ENCODE measurements at regions not wholly inside any gene's neighbourhood (a gene's known extent, or its start where the extent isn't known, plus 50 kb on each side); places are given as distances from the start of the nearest gene placed in this dataset.
"Not testable (repeated sequence)": the region's sequence is repeated elsewhere in the genome, so short reads cannot be mapped to it uniquely, and the experiment has no call there.

DNA sequence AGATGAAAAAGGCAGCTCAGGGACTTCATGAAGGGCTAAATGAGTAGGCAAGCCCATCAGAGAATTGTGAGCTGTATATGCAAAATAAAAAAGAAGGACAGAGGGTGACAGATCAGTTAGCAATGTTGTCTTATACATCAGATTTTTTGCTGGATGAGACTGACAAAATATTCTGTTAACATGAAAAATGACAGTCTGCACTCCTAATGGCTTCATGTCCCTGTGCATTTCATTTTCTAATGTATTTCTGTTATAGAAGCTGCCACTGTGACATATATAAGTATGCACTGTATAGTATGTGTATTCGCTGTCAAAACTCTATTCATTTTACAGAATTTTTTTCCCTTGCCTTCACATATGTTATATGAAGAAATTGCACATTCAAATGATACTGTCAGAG lies 559.5 kb downstream of the DMRTA1 start:
- DNase-seq, result no peak

DNA sequence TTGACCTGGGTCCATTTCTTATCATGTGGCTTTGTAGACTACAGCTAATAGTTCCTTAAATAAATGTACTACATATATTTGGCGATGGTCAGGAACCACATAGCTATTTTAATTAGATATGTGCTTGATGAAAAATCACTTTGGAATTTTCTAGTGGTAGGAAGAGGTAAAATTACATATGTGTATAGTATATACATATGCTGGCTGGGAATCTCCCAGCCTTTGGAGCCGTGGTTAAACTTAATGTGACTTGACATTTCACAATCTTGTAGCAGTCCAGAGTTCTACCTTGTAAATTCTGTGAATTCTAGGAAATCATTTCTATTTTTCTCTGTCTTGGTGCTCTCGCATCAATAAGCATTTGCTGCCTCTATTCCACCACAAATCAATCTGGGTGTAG lies 565.0 kb downstream of the DMRTA1 start:
- no peak for DNase-seq

DNA sequence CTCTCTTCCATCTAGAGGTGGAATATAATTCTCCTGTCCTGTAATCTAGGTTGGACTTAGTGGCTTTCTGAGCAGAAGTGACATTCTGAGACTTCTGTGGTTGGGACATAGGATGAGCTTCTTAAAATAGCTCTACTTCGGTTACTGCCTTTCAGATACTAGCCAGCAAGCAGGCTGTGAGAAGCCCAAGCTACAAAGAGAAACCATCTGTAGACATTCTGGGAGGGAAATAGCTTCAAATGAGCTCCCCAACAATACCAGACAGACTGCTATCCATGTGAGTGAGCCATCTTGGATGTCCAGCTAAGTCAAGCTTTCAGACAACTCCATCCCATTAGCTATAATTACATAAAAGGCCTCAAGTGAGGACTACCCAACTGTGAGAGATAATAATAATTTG lies 568.9 kb downstream of the DMRTA1 start:
- no peak for DNase-seq

DNA sequence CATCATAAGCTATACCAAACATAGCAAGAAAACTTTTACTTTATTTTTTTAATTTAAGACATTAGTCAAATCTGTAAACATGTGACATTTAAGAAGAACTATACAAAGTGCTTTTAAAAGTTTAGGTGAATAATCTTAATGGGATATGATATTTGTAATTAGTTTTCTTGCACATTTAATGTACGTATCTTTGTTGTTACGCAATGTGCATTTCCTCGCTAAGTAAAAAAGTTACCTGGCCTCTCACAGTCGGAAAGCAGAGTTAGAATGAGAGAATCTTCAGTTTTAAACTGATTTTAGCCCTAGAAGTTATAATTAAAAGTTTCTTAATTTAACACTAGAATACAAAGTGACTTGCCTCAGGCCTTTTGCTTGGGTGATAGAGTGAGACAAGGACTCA lies 589.8 kb downstream of the DMRTA1 start:
- DNase-seq, result no peak

DNA sequence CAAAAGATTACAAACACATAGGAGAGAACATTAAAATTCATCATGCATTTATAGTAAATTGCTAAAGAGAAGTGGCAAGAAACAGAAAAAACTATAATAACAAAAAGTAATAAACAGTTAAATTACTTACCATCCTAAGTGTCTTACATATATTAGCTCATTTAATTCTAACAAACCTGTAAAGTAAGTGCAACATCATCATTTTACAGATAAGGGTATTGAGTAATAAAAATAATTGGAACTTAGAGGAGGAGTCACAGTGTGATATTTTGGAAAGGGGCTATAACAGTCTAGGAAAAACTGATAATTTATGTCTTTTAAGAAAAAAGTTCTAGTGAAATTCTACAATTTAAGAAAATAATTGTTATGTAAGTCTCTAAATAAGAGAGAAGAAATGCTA lies 592.8 kb downstream of the DMRTA1 start:
- no peak for DNase-seq

DNA sequence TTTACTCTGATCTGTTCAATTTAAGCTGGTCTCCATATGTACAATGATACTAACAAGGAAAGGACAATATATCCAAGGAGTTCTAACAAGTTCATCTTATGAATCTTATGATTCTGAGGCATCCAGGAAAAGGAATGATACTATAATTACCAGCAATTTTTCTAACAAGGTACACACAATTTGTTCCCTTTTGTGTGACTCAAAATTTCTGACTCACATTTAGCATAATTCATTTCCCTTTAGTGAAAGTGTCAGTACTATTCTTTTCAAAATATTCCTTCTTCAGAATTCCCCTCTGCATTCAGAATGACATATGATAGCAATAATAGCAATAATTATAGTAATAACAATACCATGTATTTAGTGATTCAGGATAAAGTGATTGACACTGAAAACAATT lies 594.8 kb downstream of the DMRTA1 start:
- DNase-seq, result no peak

DNA sequence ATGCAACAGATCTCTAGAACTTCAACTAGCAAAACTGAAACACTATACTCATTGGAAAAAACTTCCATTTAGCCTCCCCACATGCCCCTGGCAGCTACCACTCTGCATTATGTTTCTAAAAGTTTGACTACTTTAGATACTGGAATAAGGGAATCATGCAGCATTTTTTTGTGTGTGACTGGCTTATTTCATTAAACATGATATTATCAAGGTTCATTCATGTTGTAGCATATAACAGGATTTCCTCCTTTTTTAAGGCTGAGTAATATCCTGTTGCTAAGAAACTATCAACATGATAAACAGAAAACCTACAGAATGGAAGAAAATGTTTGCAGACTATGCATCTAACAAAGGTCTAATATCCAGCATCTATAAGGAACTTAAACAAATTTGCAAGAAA lies 597.9 kb downstream of the DMRTA1 start:
- DNase-seq, result no peak

DNA sequence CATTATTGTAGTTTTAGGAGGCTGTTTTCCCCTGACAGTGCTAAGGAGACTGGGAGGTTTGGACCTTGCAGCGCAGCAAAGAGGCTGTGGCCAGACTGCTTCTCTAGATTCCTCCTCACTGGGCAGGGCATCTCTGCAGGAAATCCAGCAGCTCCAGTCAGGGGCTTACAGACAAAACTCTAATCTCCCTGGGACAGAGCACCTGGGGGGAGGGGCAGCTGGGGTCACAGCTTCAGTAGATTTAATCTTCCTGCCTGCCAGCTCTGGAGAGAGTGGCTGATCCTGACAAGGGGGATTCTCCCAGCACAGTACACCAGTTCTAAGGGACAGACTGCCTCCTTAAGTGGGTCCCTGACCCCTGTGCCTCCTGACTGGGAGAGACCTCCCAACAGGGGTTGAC lies 599.4 kb downstream of the DMRTA1 start:
- not testable (repeated sequence) for DNase-seq

DNA sequence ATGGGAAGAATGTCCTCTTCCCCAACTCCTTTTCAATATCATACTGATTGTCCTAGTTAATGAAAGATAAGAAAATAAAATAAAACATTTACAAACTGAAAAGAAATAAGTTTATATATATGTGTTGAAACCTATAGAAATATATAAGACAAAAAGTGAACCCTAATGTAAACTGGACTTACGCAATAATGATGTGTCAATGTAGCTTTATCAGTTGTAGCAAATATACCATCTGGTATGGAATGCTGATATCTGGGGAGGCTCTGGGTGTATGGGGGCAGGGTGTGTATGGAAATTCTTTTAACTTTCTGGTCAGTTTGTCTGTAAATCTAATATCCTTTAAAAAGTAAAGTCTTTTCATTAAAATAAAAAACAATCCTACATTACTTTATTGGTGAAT lies 603.9 kb downstream of the DMRTA1 start:
- DNase-seq, result no peak

DNA sequence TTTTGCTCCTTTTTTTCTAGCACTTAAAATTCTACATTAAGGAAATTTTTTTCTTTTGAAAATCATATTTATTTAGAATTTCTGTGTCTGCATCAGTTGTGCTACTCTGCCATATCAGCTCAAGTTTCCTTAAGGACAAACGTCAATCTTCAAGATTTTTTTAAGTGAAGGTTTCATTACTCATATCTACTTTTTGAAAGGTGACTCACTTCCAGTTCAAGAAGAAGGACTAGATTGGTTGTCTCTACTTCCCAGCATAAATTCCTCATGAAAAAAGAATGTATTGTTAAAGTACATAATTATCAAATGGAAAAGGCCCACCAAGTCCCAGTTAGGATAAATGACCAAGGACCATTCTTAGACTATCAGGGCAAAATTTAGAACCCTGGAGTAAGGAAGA lies 626.5 kb downstream of the DMRTA1 start:
- DNase-seq, result no peak

DNA sequence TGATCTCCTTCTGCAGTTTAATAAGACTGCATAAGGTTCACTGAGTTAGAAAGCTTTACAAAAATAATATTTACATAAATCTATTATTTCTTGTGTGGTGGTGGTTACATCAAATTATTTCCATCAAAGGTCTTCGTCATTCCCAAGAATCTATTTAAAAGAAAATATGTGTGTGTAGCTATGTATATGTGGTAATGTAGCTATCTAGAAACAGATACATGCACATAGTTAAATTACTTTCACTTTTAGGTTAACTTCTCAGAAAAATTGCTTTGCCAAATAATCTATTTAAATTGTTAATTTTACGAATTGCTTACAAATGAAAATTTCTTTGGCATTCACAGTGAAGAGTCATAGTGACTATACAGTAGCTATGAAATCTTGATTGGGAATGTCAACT lies 633.2 kb downstream of the DMRTA1 start:
- DNase-seq, result no peak

DNA sequence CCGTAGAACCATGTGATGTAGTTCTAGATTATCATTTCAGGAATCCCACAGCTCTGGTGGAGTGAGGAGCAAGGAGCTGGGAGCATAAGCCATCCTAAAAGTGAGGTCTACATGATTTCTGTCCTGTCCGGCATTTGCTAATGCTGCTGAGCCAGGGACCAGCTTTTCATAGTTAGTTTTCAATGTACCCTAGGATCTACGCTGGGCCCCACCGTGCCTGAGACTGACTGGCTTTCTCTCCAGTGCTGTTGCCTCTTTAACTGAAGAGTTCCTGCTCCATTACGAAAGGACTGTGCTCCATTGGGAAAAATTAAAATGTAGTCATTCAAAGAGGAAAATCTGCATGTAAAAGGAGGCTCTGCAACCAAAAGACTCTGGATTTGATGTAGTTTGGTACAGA lies 634.8 kb downstream of the DMRTA1 start:
- no peak for DNase-seq

DNA sequence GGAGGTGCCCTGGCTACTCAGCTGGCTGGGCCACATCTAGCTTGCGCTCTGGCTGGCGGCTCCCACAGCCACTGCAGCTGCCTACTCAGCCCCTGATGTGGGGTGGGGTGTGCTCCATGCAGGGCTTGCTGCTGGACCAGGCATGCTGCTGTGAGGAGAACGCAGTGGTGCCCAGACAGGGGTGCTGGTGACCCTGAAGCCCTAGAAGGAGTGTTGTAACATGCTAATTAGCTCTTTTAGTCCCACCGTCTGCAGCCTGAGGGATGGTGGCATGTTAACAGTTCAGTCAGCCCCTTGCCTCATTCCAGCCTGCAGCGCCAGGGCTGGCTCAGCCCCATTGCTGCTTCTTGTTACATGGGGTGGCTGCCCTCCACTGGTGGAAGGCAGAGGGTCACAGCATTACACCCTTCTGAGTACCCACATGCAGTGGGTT lies 642.3 kb downstream of the DMRTA1 start:
- no peak for DNase-seq

DNA sequence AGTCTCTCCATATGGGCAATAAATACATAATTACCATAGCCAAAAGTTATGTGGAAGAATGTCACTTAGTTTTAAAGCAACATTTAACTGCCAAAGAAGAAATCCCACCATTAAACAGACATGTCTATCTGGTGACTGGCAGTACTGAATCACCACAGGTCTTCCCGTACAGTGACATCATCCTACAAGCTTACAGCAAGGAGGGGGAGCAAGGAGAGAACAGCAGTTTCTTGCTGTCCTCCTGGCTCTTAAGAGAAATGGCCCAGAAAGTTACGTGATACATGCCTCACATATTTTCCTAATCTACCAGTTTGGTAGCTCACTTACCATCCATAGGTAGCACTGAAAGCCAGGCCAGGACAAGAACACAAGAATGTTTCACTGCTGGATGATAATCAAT lies 671.0 kb downstream of the DMRTA1 start:
- DNase-seq, result no peak

DNA sequence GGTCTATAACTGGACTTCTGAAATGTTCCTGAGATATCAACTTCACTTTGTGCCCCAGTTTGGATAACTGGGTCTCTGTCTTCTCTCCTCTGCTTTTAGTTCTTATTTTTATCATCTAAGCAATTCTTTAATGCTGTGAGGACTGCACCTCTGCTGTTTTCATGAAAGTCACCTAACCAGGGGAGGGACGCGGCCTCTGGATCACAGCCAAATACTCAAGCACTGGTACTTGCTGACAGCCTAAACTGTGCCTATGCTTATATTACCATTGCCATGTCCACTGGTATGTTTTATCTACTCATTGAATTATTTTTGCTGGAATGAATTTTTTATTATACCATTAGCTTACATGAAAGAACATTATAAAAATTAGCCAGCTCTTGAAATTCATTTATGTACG lies 674.0 kb downstream of the DMRTA1 start:
- DNase-seq, result no peak

DNA sequence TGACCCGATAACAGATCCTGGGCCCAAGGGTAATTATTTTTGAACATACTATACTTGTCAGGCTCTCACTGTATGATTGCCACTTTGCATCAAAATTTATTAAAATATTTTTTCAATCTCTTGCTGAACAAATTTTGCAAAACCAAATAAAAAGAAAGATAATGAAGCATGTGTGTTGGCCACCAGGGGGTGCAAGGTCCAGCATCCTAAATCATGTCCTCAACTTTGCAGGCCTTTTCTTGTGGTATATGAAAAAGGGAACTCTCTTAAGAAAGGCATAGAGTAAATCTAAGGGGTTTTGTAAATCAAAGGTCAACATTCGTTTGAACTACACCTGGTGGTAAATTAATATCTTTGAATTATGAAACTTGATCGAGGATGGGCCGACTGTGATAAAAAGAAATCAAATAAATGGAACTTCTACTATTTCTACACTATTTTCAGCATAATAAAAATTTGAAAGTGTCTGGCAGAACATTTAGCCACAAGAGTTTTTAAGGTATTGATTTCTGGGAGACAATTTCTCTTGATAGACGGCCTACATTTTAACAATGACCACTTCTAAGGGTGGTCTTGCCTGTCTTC lies 676.5 kb downstream of the DMRTA1 start:
- DNase-seq, result no peak

DNA sequence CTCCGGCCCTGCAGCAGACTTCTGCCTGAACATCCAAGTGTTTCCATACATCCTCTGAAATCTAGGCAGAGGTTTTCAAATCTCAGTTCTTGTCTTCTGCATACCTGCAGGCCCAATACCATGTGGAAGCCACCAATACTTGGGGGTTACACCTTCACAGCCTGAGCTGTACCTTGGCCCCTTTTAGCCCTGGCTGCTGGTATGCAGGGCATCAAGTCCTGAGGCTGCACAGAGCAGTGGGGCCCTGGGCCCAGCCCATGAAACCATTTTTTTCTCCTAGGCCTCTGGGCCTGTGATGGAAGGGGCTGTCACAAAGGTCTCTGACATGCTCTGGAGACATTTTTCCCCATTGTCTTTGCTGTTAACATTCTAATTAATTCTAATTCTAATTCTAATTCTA lies 680.6 kb downstream of the ELAVL2 start:
- DNase-seq, result no peak

DNA sequence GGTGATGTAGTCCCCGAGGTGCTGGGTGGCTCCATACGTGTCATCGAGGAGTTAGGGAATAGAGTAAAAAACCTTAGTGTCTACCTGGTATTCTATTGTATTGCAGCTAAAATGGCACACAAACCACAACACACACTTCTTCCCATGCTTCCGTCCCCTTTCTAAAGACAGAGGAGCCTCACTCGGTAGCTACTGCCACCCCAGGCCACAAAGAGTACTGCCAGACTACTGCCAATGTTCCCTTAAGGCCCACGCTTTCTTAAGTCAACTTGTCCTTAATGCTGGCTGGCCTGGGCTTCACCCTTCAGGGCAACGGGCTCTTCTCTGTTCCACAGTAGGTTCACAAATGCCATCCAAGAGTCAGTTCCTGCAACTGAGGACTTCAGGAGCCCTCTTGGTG lies 673.0 kb downstream of the ELAVL2 start:
- no peak for DNase-seq

DNA sequence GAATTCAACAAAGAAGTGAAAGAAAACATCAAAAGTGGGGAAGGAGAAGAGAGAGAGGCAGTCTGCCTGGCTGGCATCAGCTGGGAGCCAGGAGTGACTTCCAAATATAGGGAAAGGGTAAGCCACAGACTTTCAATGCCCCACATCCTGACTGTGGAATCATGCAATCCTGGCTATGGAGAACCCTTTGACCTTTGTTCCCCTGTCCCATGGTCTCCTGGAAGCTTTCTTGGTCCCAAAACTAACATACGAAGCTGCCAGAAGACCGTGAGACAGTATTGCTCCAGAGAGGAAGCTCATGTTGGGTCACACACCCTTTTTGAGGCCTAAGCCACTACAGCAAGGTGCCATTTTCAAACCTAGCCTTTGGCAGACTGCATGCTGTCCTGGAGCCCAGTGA lies 665.5 kb downstream of the ELAVL2 start:
- DNase-seq, result no peak

DNA sequence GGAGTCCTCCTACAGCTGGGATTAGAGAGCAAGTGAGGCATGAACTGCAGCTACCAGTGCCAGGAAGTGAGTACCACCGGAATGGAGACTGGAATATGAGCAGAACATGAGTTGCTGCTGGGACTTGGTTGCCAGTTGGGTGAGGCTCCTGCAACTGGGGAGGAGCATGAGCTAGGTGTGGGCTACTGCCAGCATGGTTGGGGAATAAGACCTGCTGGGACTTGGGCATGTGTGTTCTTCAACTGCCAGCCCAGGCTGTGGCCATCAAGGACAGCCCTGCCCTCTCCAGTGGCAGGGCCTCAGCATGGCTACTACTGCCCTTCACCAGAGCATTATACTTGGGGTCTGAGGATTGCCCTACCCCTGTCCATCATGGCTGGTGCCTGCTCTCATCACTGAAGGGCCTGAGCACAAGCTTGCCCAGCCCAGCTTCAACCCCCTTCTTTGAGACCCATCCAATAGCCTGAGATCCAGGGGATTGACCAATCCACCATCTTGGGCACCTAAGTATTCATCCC lies 665.0 kb downstream of the ELAVL2 start:
- no peak for DNase-seq

DNA sequence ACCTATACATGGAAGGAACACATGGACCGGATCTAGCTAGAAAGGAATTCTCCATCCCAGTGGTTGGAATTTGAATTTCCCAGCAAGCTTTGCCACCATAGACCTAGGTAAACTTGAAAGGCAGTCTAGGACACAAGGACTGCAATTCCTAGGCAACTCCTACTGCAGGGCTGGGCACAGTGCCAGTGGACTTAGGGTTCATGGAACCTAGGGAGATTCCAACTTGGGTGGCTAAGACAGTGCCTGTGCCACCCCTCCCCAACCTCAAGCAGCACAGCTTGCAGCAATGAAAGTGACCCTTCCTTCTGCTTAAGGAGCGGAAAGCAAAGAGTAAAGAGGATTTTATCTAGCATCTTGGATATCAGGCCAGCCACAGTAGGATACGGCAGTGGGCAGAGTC lies 663.3 kb downstream of the ELAVL2 start:
- DNase-seq, result no peak

DNA sequence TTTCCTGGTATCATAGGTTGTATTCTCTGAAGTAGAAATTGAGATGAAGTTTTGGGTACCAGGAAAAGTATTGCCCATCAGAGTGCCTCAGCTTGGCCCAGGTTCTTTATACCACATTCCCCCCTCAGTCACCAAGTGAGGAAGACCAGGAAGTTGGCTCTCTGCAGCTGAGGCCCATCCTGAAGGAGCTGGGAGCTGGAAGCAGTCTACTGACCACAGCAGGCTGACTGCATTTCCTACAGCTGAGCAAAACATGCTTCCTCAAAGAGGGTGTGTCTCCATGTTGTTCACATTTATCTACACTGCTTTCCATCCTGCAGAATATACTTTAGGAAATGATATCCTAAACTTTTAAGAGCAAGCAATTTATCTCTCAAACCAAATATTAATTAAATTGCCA lies 654.6 kb downstream of the ELAVL2 start:
- no peak for DNase-seq

DNA sequence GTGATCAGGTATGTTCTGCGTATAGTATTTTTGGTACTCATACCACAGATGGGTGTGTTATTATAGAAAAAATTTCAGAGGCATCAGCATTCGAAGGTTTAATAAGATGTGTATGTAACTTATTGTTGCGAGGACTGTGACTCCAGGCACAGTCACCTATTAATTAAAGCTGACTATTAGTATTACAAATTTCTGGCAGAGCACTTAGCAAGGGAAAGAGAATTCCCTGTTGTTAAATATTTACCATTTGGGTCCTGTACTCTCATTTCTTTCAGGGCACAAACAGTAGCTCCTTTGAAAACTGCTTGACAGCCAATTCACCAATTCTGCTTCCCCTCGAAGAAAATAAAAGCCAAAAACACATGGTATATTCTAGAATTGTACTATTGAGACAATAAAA lies 653.8 kb downstream of the ELAVL2 start:
- no peak for DNase-seq

DNA sequence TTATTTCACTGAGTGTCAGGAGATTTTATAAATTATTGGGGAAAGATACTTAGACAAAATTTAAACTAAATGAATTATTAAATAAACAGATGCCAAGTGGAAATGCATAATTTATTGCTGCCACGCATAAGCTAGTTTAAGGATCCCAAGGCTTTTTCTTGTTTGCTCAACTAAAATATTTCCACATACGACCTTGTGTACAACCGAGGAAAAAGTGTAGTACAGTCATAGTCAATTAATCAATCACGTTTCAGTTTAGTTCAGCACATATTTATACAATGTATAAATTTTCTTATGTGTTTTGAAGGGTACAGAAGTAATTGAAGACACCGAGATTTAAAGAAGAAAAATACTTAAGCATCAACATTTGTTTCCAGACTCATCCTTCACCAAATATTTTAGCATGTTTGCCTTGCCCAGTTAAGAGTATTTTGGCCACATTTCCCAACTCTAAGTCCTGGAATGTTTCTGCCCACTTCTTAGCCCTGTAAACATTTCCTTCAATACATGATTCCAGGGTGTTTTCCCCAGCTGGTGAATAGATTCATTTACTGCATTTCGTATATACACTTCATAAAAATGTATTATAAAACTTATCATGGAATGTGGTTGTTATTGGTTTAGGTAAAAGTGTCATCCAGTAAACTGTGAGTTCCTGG lies 652.9 kb downstream of the ELAVL2 start:
- no peak for DNase-seq

DNA sequence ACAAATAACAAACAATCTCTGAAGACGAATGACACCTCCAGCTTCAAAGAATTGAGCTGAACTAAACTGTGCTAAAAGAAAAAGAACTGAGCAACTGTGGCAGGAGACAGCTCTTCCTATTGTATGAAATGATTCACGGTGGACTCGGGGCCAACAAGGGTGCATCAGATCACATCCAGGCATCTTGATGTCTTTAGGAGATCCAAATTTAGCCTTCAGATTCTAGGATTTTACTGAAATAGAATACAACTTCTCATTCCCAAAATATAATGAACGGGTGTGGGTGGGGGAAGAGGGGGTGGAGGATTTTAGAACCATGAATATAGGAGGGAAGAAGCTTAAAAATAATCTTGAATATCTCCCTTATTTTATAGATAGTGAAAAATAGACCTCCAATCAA lies 631.8 kb downstream of the ELAVL2 start:
- DNase-seq, result no peak

Measured in cerebellar nuclear complex (tissue), 1 donor.